WTC11 (cell line): ENCODE measurements at regions not wholly inside any gene's neighbourhood (a gene's known extent, or its start where the extent isn't known, plus 50 kb on each side); places are given as distances from the start of the nearest gene placed in this dataset.

Source experiments
- CREB1 ChIP-seq: sonication (generic); formaldehyde crosslinking; IDR thresholded peaks from 2 replicates; pipeline ENCODE4 v1.8.0; 2023; ENCODE audit warnings: mild to moderate bottlenecking, missing genetic modification reagents
- TP53 ChIP-seq: sonication (generic); formaldehyde crosslinking; IDR thresholded peaks from 2 replicates; pipeline ENCODE4 v1.8.1; 2023; ENCODE audit warnings: mild to moderate bottlenecking, missing genetic modification reagents
- TF ChIP-seq, protein P1 (sequence below): sonication (generic); formaldehyde crosslinking; IDR thresholded peaks from 2 replicates; pipeline ENCODE4 v1.8.0; 2023; ENCODE audit warnings: missing genetic modification reagents
- TF ChIP-seq, protein P2 (sequence below): sonication (generic); formaldehyde crosslinking; IDR thresholded peaks from 2 replicates; pipeline ENCODE4 v1.8.0; 2022; ENCODE audit warnings: mild to moderate bottlenecking, missing genetic modification reagents

DNA sequence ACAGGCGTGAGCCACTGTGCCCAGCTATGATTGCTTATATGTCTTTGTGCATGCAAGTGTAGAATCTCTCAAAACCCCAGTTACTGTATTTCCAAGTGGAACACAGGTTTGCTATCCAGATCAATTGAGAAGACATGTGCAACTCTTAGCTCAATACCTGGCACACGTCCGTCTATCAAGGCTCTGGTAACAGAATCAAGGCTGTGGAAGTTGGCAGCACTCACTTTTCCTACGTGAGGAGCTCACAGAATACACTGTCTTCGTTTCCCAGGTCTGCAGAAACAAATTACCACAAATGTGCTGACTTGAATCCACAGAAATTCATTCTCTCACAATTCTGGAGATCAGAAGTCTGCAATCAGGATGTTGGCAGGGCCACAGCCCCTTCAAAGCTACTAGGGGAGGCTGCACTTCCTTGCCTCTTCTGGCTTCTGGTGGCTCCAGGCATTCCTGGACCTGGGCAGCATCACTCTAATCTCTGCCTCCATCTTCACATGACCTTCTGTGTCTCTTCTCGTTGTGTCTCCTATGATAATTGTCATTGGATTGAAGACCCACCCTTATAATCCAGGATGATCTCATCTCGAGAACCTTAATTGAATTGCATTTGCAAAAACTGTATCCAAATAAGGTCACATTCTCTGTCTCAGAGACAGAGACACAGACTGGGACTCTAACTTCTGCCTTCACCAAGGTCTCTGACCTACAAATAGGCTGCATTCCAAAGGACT lies 84.8 kb upstream of the C7orf33 start:
- no peak for TF ChIP-seq TP53 (CRISPR knock-in tag)
- TF ChIP-seq CREB1 (CRISPR knock-in tag) = no peak
- TF ChIP-seq, protein P1, sequence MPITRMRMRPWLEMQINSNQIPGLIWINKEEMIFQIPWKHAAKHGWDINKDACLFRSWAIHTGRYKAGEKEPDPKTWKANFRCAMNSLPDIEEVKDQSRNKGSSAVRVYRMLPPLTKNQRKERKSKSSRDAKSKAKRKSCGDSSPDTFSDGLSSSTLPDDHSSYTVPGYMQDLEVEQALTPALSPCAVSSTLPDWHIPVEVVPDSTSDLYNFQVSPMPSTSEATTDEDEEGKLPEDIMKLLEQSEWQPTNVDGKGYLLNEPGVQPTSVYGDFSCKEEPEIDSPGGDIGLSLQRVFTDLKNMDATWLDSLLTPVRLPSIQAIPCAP (CRISPR knock-in tag) = no peak
- TF ChIP-seq, protein P2, sequence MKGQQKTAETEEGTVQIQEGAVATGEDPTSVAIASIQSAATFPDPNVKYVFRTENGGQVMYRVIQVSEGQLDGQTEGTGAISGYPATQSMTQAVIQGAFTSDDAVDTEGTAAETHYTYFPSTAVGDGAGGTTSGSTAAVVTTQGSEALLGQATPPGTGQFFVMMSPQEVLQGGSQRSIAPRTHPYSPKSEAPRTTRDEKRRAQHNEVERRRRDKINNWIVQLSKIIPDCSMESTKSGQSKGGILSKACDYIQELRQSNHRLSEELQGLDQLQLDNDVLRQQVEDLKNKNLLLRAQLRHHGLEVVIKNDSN (CRISPR knock-in tag) = no peak
